ENCODE measurements at regions not wholly inside any gene's neighbourhood (a gene's known extent, or its start where the extent isn't known, plus 50 kb on each side); places are given as distances from the start of the nearest gene placed in this dataset.

DNA sequence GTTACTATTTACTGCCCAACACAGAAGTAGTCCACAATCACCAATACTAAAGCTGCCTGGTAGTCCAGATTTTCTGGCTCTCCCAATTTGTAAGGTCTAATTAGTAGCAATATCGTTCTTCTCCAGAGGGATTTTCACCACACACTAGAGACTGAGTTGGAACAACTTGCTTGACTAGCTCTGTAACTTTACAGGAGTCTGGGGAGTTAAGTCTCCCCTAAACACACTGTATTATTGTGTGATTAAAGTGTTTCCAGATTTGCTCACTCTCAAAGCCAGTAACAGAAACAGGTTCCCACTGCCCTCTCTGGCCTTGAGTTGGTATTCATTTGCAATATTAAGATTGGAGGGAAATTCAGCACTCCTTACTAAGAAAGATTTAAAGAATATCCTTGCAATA lies 1175.7 kb downstream of the SORCS1 start:
- H3K79me2 ChIP-seq (ENCODE audit: low read length) = no peaks in the 10 kb centered on the region
- no peaks in the 10 kb centered on the region for H3K36me3 ChIP-seq (replicated peaks; ENCODE audit: insufficient read depth, low read length)
- no peak overlapping the region for H2AFZ ChIP-seq (ENCODE audit: low read length)
- no peak overlapping the region for H3K4me2 ChIP-seq (ENCODE audit: low read depth, low read length)
- H3K27me3 ChIP-seq (replicated peaks; ENCODE audit: insufficient read depth, low read length) = no peaks in the 10 kb centered on the region
- H3K4me1 ChIP-seq (ENCODE audit: low read length) = no peaks in the 10 kb centered on the region
- no peak overlapping the region for H3K9ac ChIP-seq (ENCODE audit: low read length)
- H3K9me2 ChIP-seq (replicated peaks; ENCODE audit: insufficient read depth, low read length) = no peaks in the 10 kb centered on the region
- TF ChIP-seq EZH2 (optimal IDR thresholded peaks at IDR 0.05; ENCODE audit: low read depth, low read length) = no peak
- no peak for TF ChIP-seq EZH2phosphoT487 (IDR thresholded peaks at IDR 0.05; ENCODE audit: low read length)
- no peak for TF ChIP-seq CTCF (IDR thresholded peaks at IDR 0.05; ENCODE audit: low read length)
- H3K9me3 ChIP-seq (replicated peaks; ENCODE audit: insufficient read depth, low read length) = no peaks in the 10 kb centered on the region
- no peak for DNase-seq
- H4K20me1 ChIP-seq (ENCODE audit: insufficient read depth, low read length) = no peaks in the 10 kb centered on the region
- H3K27ac ChIP-seq (ENCODE audit: low read length) = no peak overlapping the region
- H3K4me3 ChIP-seq (ENCODE audit: low read length) = no peak overlapping the region
- H3F3A ChIP-seq (ENCODE audit: insufficient read depth, low read length) = no peaks in the 10 kb centered on the region

- Histone ChIP-seq H3K79me2 (ENCODE audit: low read length) (no peaks in the 10 kb centered on the region), H2AFZ (ENCODE audit: low read length) (no peak overlapping the region), H3K9me2 (replicated peaks; ENCODE audit: insufficient read depth, low read length) (no peaks in the 10 kb centered on the region), H4K20me1 (ENCODE audit: insufficient read depth, low read length) (no peaks in the 10 kb centered on the region), H3K4me3 (ENCODE audit: low read length) (no peak overlapping the region), H3K36me3 (replicated peaks; ENCODE audit: insufficient read depth, low read length) (no peaks in the 10 kb centered on the region), H3K9ac (ENCODE audit: low read length) (no peak overlapping the region), H3K27ac (ENCODE audit: low read length) (no peak overlapping the region), H3K4me2 (ENCODE audit: low read depth, low read length) (no peak overlapping the region), H3K9me3 (replicated peaks; ENCODE audit: insufficient read depth, low read length) (no peaks in the 10 kb centered on the region), H3K4me1 (ENCODE audit: low read length) (no peaks in the 10 kb centered on the region), H3K27me3 (replicated peaks; ENCODE audit: insufficient read depth, low read length) (no peaks in the 10 kb centered on the region), H3F3A (ENCODE audit: insufficient read depth, low read length) (no peaks in the 10 kb centered on the region)
- TF ChIP-seq EZH2phosphoT487 (IDR thresholded peaks at IDR 0.05; ENCODE audit: low read length) (no peak), EZH2 (optimal IDR thresholded peaks at IDR 0.05; ENCODE audit: low read depth, low read length) (no peak), CTCF (IDR thresholded peaks at IDR 0.05; ENCODE audit: low read length) (no peak)
- DNase-seq = no peak
Observed at GRCh38 chr10:105986912-105987635, 1177.4 kb downstream of the SORCS1 start.

DNA sequence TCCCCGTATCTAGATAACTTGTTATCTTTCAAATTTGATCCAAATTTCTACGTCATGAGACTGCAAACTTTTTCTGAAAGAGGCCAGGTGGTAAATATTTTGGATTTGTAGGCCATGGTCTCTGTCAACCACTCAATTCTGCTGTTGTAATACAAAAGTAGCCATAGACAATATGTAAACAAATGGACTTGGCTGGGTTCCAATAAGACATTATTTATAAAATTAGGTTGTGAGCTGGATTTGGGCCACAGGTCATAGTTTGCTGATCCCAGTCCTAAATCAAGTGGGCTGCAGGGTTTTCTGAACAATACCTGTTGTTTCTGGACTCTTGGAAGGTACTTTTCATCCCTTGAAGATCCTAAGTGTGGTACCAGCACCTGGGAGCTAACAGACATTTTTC lies 1178.0 kb downstream of the SORCS1 start:
- H3K9me3 ChIP-seq (replicated peaks; ENCODE audit: insufficient read depth, low read length) = no peaks in the 10 kb centered on the region
- H3K27me3 ChIP-seq (replicated peaks; ENCODE audit: insufficient read depth, low read length) = no peaks in the 10 kb centered on the region
- no peak for DNase-seq
- H3K4me1 ChIP-seq (ENCODE audit: low read length) = no peaks in the 10 kb centered on the region
- H3K4me2 ChIP-seq (ENCODE audit: low read depth, low read length) = no peak overlapping the region
- no peaks in the 10 kb centered on the region for H3K79me2 ChIP-seq (ENCODE audit: low read length)
- H2AFZ ChIP-seq (ENCODE audit: low read length) = no peak overlapping the region
- no peaks in the 10 kb centered on the region for H3K9me2 ChIP-seq (replicated peaks; ENCODE audit: insufficient read depth, low read length)
- H3K27ac ChIP-seq (ENCODE audit: low read length) = no peak overlapping the region
- H3F3A ChIP-seq (ENCODE audit: insufficient read depth, low read length) = no peaks in the 10 kb centered on the region
- H3K4me3 ChIP-seq (ENCODE audit: low read length) = no peak overlapping the region
- no peak overlapping the region for H3K9ac ChIP-seq (ENCODE audit: low read length)
- H4K20me1 ChIP-seq (ENCODE audit: insufficient read depth, low read length) = no peaks in the 10 kb centered on the region
- TF ChIP-seq EZH2phosphoT487 (IDR thresholded peaks at IDR 0.05; ENCODE audit: low read length) = no peak
- no peak for TF ChIP-seq EZH2 (optimal IDR thresholded peaks at IDR 0.05; ENCODE audit: low read depth, low read length)
- TF ChIP-seq CTCF (IDR thresholded peaks at IDR 0.05; ENCODE audit: low read length) = no peak
- no peaks in the 10 kb centered on the region for H3K36me3 ChIP-seq (replicated peaks; ENCODE audit: insufficient read depth, low read length)

All from MM.1S (cell line).